Stomach (tissue), 4 donors: ENCODE measurements at regions not wholly inside any gene's neighbourhood (a gene's known extent, or its start where the extent isn't known, plus 50 kb on each side); places are given as distances from the start of the nearest gene placed in this dataset.

ENCODE experiments used
- CTCF ChIP-seq, 7 experiments: fragments of 450-650 bp in 4 of 7; fragments of 200-600 bp in 3 of 7; sonication (generic) in 3 of 7; IDR thresholded peaks; one replicate each; pipeline ENCODE4 v1.5.1; 2016 to 2019; ENCODE audit warnings: antibody characterized with exemption in 7 of 7, control low read depth in 2 of 7, mild to moderate bottlenecking in 1 of 7
- EP300 ChIP-seq: sonication (generic); formaldehyde crosslinking; IDR thresholded peaks from one replicate; pipeline ENCODE4 v1.6.1; 2017; ENCODE audit warnings: antibody characterized with exemption
- POLR2AphosphoS5 ChIP-seq, 3 donors: sonication (generic); formaldehyde crosslinking; IDR thresholded peaks; one replicate each; pipeline ENCODE4 v1.6.1; 2016; ENCODE audit warnings: antibody characterized with exemption in 3 of 3

GRCh38 chr11:87398931-87399330, 361.2 kb downstream of the TMEM135 start:
- TF ChIP-seq CTCF (IDR thresholded peaks at IDR 0.05) (no peak), EP300 (no peak), POLR2AphosphoS5 (IDR thresholded peaks at IDR 0.05) (no peak)
